ENCODE measurements at regions not wholly inside any gene's neighbourhood (a gene's known extent, or its start where the extent isn't known, plus 50 kb on each side); places are given as distances from the start of the nearest gene placed in this dataset.
"Not testable (repeated sequence)": the region's sequence is repeated elsewhere in the genome, so short reads cannot be mapped to it uniquely, and the experiment has no call there.

DNA sequence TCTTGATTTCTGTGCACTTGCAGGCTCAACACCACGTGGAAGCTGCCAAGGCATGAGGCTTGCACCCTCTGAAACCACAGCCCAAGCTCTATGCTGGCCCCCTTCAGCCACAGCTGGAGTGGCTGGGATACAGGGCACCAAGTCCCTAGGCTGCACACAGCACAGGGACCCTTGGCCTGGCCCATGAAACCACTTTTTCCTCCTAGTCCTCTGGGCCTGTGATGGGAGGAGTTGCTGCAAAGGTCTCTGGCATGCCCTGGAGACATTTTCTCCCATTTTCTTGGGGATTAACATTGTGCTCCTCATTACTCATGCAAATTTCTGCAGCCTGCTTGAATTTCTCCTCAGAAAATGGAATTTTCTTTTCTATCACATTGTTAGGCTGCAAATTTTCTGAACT lies 629.8 kb upstream of the NR2F2 start:
- not testable (repeated sequence) for H3K4me2 ChIP-seq (ENCODE audit: low read depth, low read length, poor library complexity, severe bottlenecking); H3K4me3 ChIP-seq (ENCODE audit: low read length); H3K27me3 ChIP-seq (ENCODE audit: low read length); DNase-seq; H3K36me3 ChIP-seq (ENCODE audit: insufficient read depth, low read length); H3K9me2 ChIP-seq (replicated peaks; ENCODE audit: insufficient read depth, low read length); H3K79me2 ChIP-seq (ENCODE audit: low read length); H3K27ac ChIP-seq (ENCODE audit: low read length); H3K9ac ChIP-seq (ENCODE audit: low read length); H4K20me1 ChIP-seq (ENCODE audit: insufficient read depth, low read depth, low read length); H3K4me1 ChIP-seq (ENCODE audit: low read length); H2AFZ ChIP-seq (ENCODE audit: low read length)
- peaks cover 32% of the 10 kb centered on the region for H3K9me3 ChIP-seq (ENCODE audit: low read length)

DNA sequence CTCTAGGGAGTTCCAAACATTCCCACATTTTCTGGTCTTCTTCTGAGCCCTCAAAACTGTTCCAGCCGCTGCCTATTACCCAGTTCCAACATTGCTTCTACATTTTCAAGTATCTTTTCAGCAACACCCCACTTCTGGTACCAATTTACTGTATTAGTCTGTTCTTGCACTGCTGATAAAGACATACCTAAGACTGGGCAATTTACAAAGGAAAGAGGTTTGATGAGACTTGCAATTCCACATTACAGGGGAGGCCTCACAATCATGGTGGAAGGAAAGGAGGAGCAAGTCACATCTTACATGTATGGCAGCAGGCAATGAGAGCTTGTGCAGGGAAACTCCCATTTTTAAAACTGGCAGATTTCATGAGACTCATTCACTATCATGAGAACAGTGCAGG lies 629.1 kb upstream of the NR2F2 start:
- H3K27me3 ChIP-seq (ENCODE audit: low read length): no peaks in the 10 kb centered on the region
- H3K9me3 ChIP-seq (ENCODE audit: low read length): peaks cover 33% of the 10 kb centered on the region
- no peak for DNase-seq
- H3K79me2 ChIP-seq (ENCODE audit: low read length): no peaks in the 10 kb centered on the region
- H3K27ac ChIP-seq (ENCODE audit: low read length): no peak overlapping the region
- no peak overlapping the region for H3K4me3 ChIP-seq (ENCODE audit: low read length)
- H2AFZ ChIP-seq (ENCODE audit: low read length): no peak overlapping the region
- no peaks in the 10 kb centered on the region for H3K9me2 ChIP-seq (replicated peaks; ENCODE audit: insufficient read depth, low read length)
- no peak overlapping the region for H3K4me2 ChIP-seq (ENCODE audit: low read depth, low read length, poor library complexity, severe bottlenecking)
- no peak overlapping the region for H3K9ac ChIP-seq (ENCODE audit: low read length)
- no peaks in the 10 kb centered on the region for H4K20me1 ChIP-seq (ENCODE audit: insufficient read depth, low read depth, low read length)
- H3K4me1 ChIP-seq (ENCODE audit: low read length): no peaks in the 10 kb centered on the region
- no peaks in the 10 kb centered on the region for H3K36me3 ChIP-seq (ENCODE audit: insufficient read depth, low read length)

DNA sequence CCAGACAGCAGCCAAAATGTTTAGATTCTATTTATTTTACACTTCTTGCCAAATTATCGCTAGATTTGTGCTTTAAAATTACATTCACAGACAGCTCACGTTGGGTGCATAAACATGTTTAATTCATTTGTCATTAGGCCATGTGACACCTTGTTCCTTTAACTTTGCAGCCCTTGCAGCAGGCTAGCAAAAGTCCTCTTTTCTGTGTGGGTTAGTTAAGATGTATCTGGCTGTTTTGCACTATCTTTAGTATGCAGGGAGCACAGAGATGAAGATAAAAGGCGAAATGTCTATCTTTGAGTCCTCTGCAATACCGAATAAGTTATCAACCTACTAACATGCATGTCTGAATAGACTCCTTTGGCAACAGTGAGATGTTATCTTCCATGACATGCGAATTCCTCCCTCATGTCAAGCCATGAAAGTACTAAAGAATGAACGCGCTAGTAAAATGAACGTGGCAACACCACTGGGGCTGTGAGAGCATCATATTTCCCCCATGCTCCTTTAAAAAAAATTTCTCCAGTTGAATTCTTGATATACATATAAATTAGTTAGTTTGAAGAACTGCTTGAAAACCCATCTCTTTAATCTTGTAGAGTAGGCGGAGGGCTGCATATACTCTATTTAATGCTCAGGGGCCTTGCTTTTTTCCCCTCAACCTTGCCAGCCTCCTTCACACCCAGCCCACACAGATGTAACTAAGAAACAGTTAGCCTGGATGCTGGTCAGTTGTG lies 620.4 kb upstream of the NR2F2 start:
- Histone ChIP-seq H3K79me2 (ENCODE audit: low read length) (no peaks in the 10 kb centered on the region), H3K9me2 (replicated peaks; ENCODE audit: insufficient read depth, low read length) (no peaks in the 10 kb centered on the region), H4K20me1 (ENCODE audit: insufficient read depth, low read depth, low read length) (no peaks in the 10 kb centered on the region), H3K4me2 (ENCODE audit: low read depth, low read length, poor library complexity, severe bottlenecking) (no peak overlapping the region), H3K4me1 (ENCODE audit: low read length) (no peaks in the 10 kb centered on the region), H3K27ac (ENCODE audit: low read length) (no peak overlapping the region), H3K4me3 (ENCODE audit: low read length) (no peak overlapping the region), H3K27me3 (ENCODE audit: low read length) (no peaks in the 10 kb centered on the region), H2AFZ (ENCODE audit: low read length) (no peak overlapping the region), H3K36me3 (ENCODE audit: insufficient read depth, low read length) (no peaks in the 10 kb centered on the region), H3K9me3 (ENCODE audit: low read length) (peaks cover 53% of the 10 kb centered on the region), H3K9ac (ENCODE audit: low read length) (no peak overlapping the region)
- no peak for DNase-seq

DNA sequence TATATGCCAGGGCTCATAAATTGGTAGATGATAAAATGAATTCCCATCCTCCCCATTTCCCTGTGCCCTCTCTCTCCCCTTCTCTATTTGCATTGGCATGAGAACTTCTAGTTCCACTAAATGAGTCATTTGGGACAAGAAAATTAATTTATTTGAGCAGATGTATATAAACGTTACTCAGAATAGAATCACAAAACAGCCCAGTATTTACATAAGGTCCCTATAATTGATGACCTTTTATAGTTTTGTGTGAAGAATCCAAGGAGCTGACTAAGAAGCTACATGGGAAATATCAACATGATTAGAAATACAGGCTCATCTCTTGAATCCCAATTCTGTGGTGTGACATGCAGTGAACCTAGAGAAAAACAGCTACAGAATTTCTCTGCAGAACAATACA lies 617.7 kb upstream of the NR2F2 start:
- H2AFZ ChIP-seq (ENCODE audit: low read length): no peak overlapping the region
- no peak for DNase-seq
- H3K27ac ChIP-seq (ENCODE audit: low read length): no peak overlapping the region
- no peaks in the 10 kb centered on the region for H3K4me1 ChIP-seq (ENCODE audit: low read length)
- no peak overlapping the region for H3K4me2 ChIP-seq (ENCODE audit: low read depth, low read length, poor library complexity, severe bottlenecking)
- H3K4me3 ChIP-seq (ENCODE audit: low read length): no peak overlapping the region
- H3K9me3 ChIP-seq (ENCODE audit: low read length): peaks cover 37% of the 10 kb centered on the region
- H3K9me2 ChIP-seq (replicated peaks; ENCODE audit: insufficient read depth, low read length): no peaks in the 10 kb centered on the region
- H3K9ac ChIP-seq (ENCODE audit: low read length): no peak overlapping the region
- no peaks in the 10 kb centered on the region for H3K79me2 ChIP-seq (ENCODE audit: low read length)
- H3K27me3 ChIP-seq (ENCODE audit: low read length): no peaks in the 10 kb centered on the region
- no peaks in the 10 kb centered on the region for H4K20me1 ChIP-seq (ENCODE audit: insufficient read depth, low read depth, low read length)
- H3K36me3 ChIP-seq (ENCODE audit: insufficient read depth, low read length): no peaks in the 10 kb centered on the region

GRCh38 chr15:95713324-95713723 lies 617.2 kb upstream of the NR2F2 start:
- no peaks in the 10 kb centered on the region for H3K9me2 ChIP-seq (replicated peaks; ENCODE audit: insufficient read depth, low read length)
- H3K9ac ChIP-seq (ENCODE audit: low read length): no peak overlapping the region
- no peak overlapping the region for H3K4me3 ChIP-seq (ENCODE audit: low read length)
- no peaks in the 10 kb centered on the region for H3K36me3 ChIP-seq (ENCODE audit: insufficient read depth, low read length)
- H3K9me3 ChIP-seq (ENCODE audit: low read length): peaks cover 34% of the 10 kb centered on the region
- H3K27ac ChIP-seq (ENCODE audit: low read length): no peak overlapping the region
- no peak overlapping the region for H3K4me2 ChIP-seq (ENCODE audit: low read depth, low read length, poor library complexity, severe bottlenecking)
- DNase-seq: no peak
- H4K20me1 ChIP-seq (ENCODE audit: insufficient read depth, low read depth, low read length): no peaks in the 10 kb centered on the region
- no peaks in the 10 kb centered on the region for H3K4me1 ChIP-seq (ENCODE audit: low read length)
- no peaks in the 10 kb centered on the region for H3K27me3 ChIP-seq (ENCODE audit: low read length)
- no peaks in the 10 kb centered on the region for H3K79me2 ChIP-seq (ENCODE audit: low read length)
- H2AFZ ChIP-seq (ENCODE audit: low read length): no peak overlapping the region

DNA sequence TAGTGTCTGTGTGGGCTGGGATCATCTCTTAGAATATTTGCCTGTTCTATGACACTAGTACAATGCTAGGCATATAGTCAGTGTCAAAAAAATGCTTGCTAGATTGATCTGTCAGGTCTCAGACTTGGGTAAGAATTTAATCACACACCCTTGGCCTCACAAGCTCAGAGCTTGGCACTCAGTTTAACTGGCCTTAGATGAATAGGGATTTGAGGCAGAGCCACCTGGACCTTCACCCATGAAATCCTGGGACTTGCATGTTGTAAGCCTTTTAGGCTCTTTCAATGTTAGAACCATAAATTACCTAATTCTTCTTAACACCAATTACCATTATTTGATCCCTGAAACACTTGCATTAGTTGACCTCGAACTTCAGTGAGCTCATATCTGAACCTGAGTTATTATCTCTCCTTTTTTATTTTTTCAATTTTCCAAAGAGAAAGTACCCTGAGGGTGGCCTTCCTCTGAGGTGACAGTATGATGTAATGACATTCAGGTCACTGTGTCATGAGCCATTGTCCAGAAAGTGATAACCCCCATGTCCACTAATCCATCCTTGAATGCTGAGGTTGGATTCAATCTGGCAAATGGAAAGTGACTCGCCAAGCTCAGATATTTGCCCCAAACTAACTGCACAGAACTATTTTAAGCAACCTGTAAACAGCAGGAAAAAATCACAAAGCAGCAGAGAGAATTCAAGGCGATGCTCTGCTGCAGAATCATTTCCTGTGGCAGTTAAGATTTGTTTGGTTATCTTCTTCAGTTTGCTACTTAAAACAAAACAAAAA lies 615.2 kb upstream of the NR2F2 start:
- H4K20me1 ChIP-seq (ENCODE audit: insufficient read depth, low read depth, low read length): no peaks in the 10 kb centered on the region
- no peak for DNase-seq
- H3K4me2 ChIP-seq (ENCODE audit: low read depth, low read length, poor library complexity, severe bottlenecking): no peak overlapping the region
- no peaks in the 10 kb centered on the region for H3K79me2 ChIP-seq (ENCODE audit: low read length)
- H3K36me3 ChIP-seq (ENCODE audit: insufficient read depth, low read length): no peaks in the 10 kb centered on the region
- H3K4me1 ChIP-seq (ENCODE audit: low read length): no peaks in the 10 kb centered on the region
- H3K9me3 ChIP-seq (ENCODE audit: low read length): peaks cover 30% of the 10 kb centered on the region
- no peak overlapping the region for H2AFZ ChIP-seq (ENCODE audit: low read length)
- no peaks in the 10 kb centered on the region for H3K9me2 ChIP-seq (replicated peaks; ENCODE audit: insufficient read depth, low read length)
- H3K27ac ChIP-seq (ENCODE audit: low read length): no peak overlapping the region
- H3K4me3 ChIP-seq (ENCODE audit: low read length): no peak overlapping the region
- H3K9ac ChIP-seq (ENCODE audit: low read length): no peak overlapping the region
- H3K27me3 ChIP-seq (ENCODE audit: low read length): no peaks in the 10 kb centered on the region

DNA sequence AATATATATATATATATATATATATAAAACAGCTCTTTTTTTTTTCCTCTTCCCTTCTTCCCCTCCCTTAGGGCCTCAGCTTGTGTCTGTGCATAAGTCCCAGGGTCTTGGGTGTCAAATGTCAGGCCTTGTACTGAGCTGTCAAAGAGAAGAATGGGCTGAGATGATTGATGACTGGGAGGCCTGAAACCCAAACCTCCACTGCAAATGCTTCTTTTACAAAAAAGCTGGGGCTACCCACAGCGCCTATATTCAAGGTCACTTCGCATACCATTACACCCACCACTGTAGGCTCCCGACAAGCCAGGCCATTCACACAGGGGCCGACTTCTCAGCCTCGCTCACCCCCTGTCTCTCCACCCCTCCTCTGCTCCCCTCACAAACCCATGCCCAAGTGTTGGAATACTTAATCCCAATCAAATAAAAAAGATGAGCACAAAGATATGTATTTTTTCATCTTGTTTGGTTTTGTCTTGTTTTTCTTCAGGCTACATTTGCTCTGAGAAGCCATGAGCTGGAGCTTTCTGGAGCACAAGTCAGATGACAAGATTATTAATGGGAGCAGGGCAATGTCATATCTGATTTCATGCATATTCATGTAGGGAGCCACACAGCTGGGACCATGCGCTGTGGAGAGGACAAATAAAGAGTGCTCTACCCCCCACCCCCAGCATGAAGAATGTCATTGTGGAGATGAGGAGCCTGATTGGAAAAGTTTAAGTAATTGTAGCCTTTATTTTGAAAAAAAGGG lies 614.4 kb upstream of the NR2F2 start:
- no peak for DNase-seq
- H3K9me3 ChIP-seq (ENCODE audit: low read length): peaks cover 30% of the 10 kb centered on the region
- no peaks in the 10 kb centered on the region for H3K79me2 ChIP-seq (ENCODE audit: low read length)
- H3K4me3 ChIP-seq (ENCODE audit: low read length): no peak overlapping the region
- H3K27me3 ChIP-seq (ENCODE audit: low read length): no peaks in the 10 kb centered on the region
- H4K20me1 ChIP-seq (ENCODE audit: insufficient read depth, low read depth, low read length): no peaks in the 10 kb centered on the region
- H2AFZ ChIP-seq (ENCODE audit: low read length): no peak overlapping the region
- no peak overlapping the region for H3K9ac ChIP-seq (ENCODE audit: low read length)
- no peaks in the 10 kb centered on the region for H3K4me1 ChIP-seq (ENCODE audit: low read length)
- no peak overlapping the region for H3K27ac ChIP-seq (ENCODE audit: low read length)
- H3K36me3 ChIP-seq (ENCODE audit: insufficient read depth, low read length): no peaks in the 10 kb centered on the region
- no peaks in the 10 kb centered on the region for H3K9me2 ChIP-seq (replicated peaks; ENCODE audit: insufficient read depth, low read length)
- H3K4me2 ChIP-seq (ENCODE audit: low read depth, low read length, poor library complexity, severe bottlenecking): no peak overlapping the region

GRCh38 chr15:95716708-95717107 lies 613.8 kb upstream of the NR2F2 start:
- Histone ChIP-seq H3K79me2 (ENCODE audit: low read length) (no peaks in the 10 kb centered on the region), H3K9ac (ENCODE audit: low read length) (no peak overlapping the region), H4K20me1 (ENCODE audit: insufficient read depth, low read depth, low read length) (no peaks in the 10 kb centered on the region), H3K9me3 (ENCODE audit: low read length) (peaks cover 27% of the 10 kb centered on the region), H3K4me1 (ENCODE audit: low read length) (no peaks in the 10 kb centered on the region), H3K27ac (ENCODE audit: low read length) (no peak overlapping the region), H3K4me2 (ENCODE audit: low read depth, low read length, poor library complexity, severe bottlenecking) (no peak overlapping the region), H3K4me3 (ENCODE audit: low read length) (no peak overlapping the region), H3K36me3 (ENCODE audit: insufficient read depth, low read length) (no peaks in the 10 kb centered on the region), H3K9me2 (replicated peaks; ENCODE audit: insufficient read depth, low read length) (no peaks in the 10 kb centered on the region), H2AFZ (ENCODE audit: low read length) (no peak overlapping the region), H3K27me3 (ENCODE audit: low read length) (no peaks in the 10 kb centered on the region)
- DNase-seq: no peak

All from Karpas-422 (cell line).